ENCODE measurements at regions not wholly inside any gene's neighbourhood (a gene's known extent, or its start where the extent isn't known, plus 50 kb on each side); places are given as distances from the start of the nearest gene placed in this dataset.

DNA sequence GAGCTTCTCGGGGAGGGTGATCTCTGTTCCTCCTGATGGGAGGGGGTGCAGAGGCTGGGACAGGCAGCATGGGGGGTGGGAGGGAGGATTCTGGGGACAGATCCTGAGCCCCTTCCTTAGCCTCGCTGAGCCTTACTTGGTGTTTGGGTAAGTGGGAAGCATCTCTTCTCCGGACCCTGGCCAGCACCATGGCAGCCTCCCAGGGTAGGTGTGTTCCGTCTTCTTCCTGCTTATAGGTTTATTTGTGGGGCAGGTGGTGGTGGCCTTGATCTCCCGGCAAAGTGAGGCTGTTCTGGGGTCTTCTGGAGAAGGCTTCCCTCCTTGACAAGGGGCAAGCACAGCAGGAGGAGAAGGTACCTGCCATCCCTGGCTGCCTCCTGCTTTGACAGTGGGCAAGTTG lies 226.9 kb downstream of the GLRX3 start:
- TF ChIP-seq, protein P1, sequence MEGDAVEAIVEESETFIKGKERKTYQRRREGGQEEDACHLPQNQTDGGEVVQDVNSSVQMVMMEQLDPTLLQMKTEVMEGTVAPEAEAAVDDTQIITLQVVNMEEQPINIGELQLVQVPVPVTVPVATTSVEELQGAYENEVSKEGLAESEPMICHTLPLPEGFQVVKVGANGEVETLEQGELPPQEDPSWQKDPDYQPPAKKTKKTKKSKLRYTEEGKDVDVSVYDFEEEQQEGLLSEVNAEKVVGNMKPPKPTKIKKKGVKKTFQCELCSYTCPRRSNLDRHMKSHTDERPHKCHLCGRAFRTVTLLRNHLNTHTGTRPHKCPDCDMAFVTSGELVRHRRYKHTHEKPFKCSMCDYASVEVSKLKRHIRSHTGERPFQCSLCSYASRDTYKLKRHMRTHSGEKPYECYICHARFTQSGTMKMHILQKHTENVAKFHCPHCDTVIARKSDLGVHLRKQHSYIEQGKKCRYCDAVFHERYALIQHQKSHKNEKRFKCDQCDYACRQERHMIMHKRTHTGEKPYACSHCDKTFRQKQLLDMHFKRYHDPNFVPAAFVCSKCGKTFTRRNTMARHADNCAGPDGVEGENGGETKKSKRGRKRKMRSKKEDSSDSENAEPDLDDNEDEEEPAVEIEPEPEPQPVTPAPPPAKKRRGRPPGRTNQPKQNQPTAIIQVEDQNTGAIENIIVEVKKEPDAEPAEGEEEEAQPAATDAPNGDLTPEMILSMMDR (IDR thresholded peaks at IDR 0.05), result no peak
- no peak for TF ChIP-seq POLR2A (IDR thresholded peaks at IDR 0.05)

All from Peyer's patch (tissue), 4 donors.